SU-DHL-6 (cell line): ENCODE measurements at regions not wholly inside any gene's neighbourhood (a gene's known extent, or its start where the extent isn't known, plus 50 kb on each side); places are given as distances from the start of the nearest gene placed in this dataset.

Experiments used
- H2AFZ ChIP-seq: fragments of 200-600 bp; sonication (generic); 2 replicates; pipeline ENCODE4 v1.6.1; 2014; ENCODE audit warnings: low read depth, mild to moderate bottlenecking, moderate library complexity, mixed read lengths, antibody characterized with exemption, low read length; ENCODE audit not compliant: severe bottlenecking
- H3F3A ChIP-seq: fragments of 200-600 bp; shearing (Covaris generic); 2 replicates; pipeline ENCODE4 v1.6.0; 2016; ENCODE audit warnings: antibody characterized with exemption, mild to moderate bottlenecking; ENCODE audit not compliant: insufficient read depth
- H3K27ac ChIP-seq: fragments of 200-600 bp; sonication (generic); 2 replicates; pipeline ENCODE4 v1.5.1; 2016; ENCODE audit warnings: low read depth, mild to moderate bottlenecking, low read length, moderate library complexity, mixed read lengths
- H3K27me3 ChIP-seq: fragments of 200-600 bp; sonication (generic), shearing (Covaris generic); 2 replicates; pipeline ENCODE4 v1.6.0; 2014; ENCODE audit warnings: mild to moderate bottlenecking, low read length
- H3K36me3 ChIP-seq: fragments of 200-600 bp; sonication (generic); 2 replicates; pipeline ENCODE4 v1.6.1; 2014; ENCODE audit warnings: mild to moderate bottlenecking, low read length, mixed read lengths
- H3K4me2 ChIP-seq: fragments of 300-600, 200-600 bp; shearing (Covaris generic), sonication (generic); 2 replicates; pipeline ENCODE4 v1.6.0; 2014; ENCODE audit warnings: low read length, low read depth, mild to moderate bottlenecking; ENCODE audit not compliant: poor library complexity, severe bottlenecking
- H3K4me3 ChIP-seq: fragments of 200-600 bp; sonication (generic); 2 replicates; pipeline ENCODE4 v1.5.1; 2014; ENCODE audit warnings: antibody characterized with exemption, low read length, mild to moderate bottlenecking, mixed read lengths; ENCODE audit not compliant: insufficient read depth, poor library complexity, severe bottlenecking
- H3K79me2 ChIP-seq: fragments of 200-600 bp; sonication (generic); 2 replicates; pipeline ENCODE4 v1.6.1; 2014; ENCODE audit warnings: mild to moderate bottlenecking, low read length, moderate library complexity; ENCODE audit not compliant: insufficient read depth
- H3K9ac ChIP-seq: fragments of 200-600 bp; sonication (generic); 2 replicates; pipeline ENCODE4 v1.7.0; 2014; ENCODE audit warnings: mild to moderate bottlenecking, low read length
- H3K9me2 ChIP-seq: fragments of 200-600 bp; sonication (generic); replicated peaks from 2 replicates; pipeline ENCODE4 v1.6.1; 2014; ENCODE audit warnings: low read length; ENCODE audit not compliant: insufficient read depth
- H3K9me3 ChIP-seq: fragments of 200-600 bp; sonication (generic); 2 replicates; pipeline ENCODE4 v1.6.1; 2014; ENCODE audit warnings: low read length, mixed read lengths; ENCODE audit not compliant: insufficient read depth
- H4K20me1 ChIP-seq: fragments of 200-600 bp; sonication (generic); 2 replicates; pipeline ENCODE4 v1.6.1; 2014; ENCODE audit warnings: low read depth, mild to moderate bottlenecking, antibody characterized with exemption, low read length, moderate library complexity, mixed read lengths
- CTCF ChIP-seq: fragments of 200-600 bp; sonication (generic); IDR thresholded peaks from one replicate; pipeline ENCODE4 v1.5.1; 2017; ENCODE audit warnings: antibody characterized with exemption, mild to moderate bottlenecking, low read length, moderate library complexity; ENCODE audit not compliant: insufficient read depth, poor library complexity, severe bottlenecking
- EZH2phosphoT487 ChIP-seq: fragments of 200-600 bp; sonication (generic), shearing (Covaris generic); conservative IDR thresholded peaks from 2 replicates; pipeline ENCODE4 v1.6.1; 2018; ENCODE audit warnings: mild to moderate bottlenecking, antibody characterized with exemption, low read length, moderate library complexity, mixed read lengths

- no peak overlapping the region for H2AFZ ChIP-seq
- no peaks in the 10 kb centered on the region for H3K36me3 ChIP-seq
- H3K4me2 ChIP-seq = no peak overlapping the region
Measured at GRCh38 chr5:106974272-106974671, 696.5 kb downstream of the EFNA5 start.

DNA sequence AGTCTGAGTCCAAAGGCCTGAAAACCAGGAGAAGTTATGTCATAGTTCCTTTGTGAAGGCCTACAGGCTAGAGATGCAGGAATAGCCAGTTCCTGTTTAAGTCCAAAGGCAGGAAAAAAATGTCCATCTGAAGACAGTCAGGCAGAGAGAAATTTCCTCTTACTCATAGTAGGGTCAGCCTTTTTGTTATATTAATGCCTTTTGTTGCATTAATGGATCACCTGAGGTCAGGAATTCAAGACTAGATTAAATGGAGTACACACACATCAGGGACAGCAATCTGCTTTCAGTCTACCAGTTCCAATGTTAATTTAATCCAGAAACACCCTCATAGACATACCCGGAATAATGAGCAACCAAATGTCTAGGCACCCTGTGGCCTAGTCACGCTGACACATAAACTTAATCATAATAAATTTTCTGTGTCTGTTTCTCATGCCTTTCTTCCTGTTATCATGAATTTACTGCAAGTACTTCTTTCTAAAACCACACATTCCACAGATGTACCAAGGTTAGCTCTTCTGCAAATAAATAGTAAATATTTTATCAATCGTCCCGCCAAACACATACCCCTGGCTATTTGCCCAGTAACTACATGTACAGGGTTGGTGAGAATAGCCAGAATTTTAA, 703.9 kb downstream of the EFNA5 start:
- Histone ChIP-seq H3K4me2 (no peak overlapping the region), H3K9me2 (no peaks in the 10 kb centered on the region), H3F3A (no peaks in the 10 kb centered on the region), H3K9me3 (no peaks in the 10 kb centered on the region), H4K20me1 (no peaks in the 10 kb centered on the region), H3K27ac (no peak overlapping the region), H3K27me3 (no peaks in the 10 kb centered on the region), H3K79me2 (no peaks in the 10 kb centered on the region), H2AFZ (no peak overlapping the region), H3K9ac (no peak overlapping the region), H3K36me3 (no peaks in the 10 kb centered on the region), H3K4me3 (no peak overlapping the region)
- TF ChIP-seq CTCF = no peak
- no peak for TF ChIP-seq EZH2phosphoT487

More at GRCh38 chr5:106974272-106974671, 696.5 kb downstream of the EFNA5 start:
- Histone ChIP-seq H4K20me1 (no peaks in the 10 kb centered on the region), H3K79me2 (no peaks in the 10 kb centered on the region), H3K27me3 (no peaks in the 10 kb centered on the region), H3F3A (no peaks in the 10 kb centered on the region), H3K27ac (no peak overlapping the region), H3K9me2 (no peaks in the 10 kb centered on the region), H3K9me3 (no peaks in the 10 kb centered on the region), H3K9ac (no peak overlapping the region), H3K4me3 (no peak overlapping the region)
- TF ChIP-seq CTCF (no peak), EZH2phosphoT487 (no peak)

- Histone ChIP-seq H3F3A (no peaks in the 10 kb centered on the region), H3K79me2 (no peaks in the 10 kb centered on the region), H3K36me3 (no peaks in the 10 kb centered on the region), H3K9me2 (no peaks in the 10 kb centered on the region), H3K4me3 (no peak overlapping the region), H3K9ac (no peak overlapping the region), H4K20me1 (no peaks in the 10 kb centered on the region), H3K27me3 (no peaks in the 10 kb centered on the region), H2AFZ (no peak overlapping the region), H3K9me3 (no peaks in the 10 kb centered on the region), H3K4me2 (no peak overlapping the region), H3K27ac (no peak overlapping the region)
- TF ChIP-seq EZH2phosphoT487 = no peak
- TF ChIP-seq CTCF = no peak
Measured at GRCh38 chr5:106964132-106964531, 706.6 kb downstream of the EFNA5 start.
